Activated T-cell treated with anti-CD3 and anti-CD28 coated beads, Interleukin-2, amount 50 U/mL, for 72 hours (primary cell): ENCODE measurements at regions not wholly inside any gene's neighbourhood (a gene's known extent, or its start where the extent isn't known, plus 50 kb on each side); places are given as distances from the start of the nearest gene placed in this dataset.
"Not testable (repeated sequence)": the region's sequence is repeated elsewhere in the genome, so short reads cannot be mapped to it uniquely, and the experiment has no call there.

Source experiments
- ATAC-seq, 2 donors: fragments of 150-1000 bp; cut with Tn5 transposase; replicated peaks in 1 of 2; 2 replicates each; pipeline ENCODE4 v1.10.0; 2021; ENCODE audit warnings: moderate library complexity in 2 of 2, mild to moderate bottlenecking in 1 of 2
- DNase-seq, 2 donors: peaks; one replicate each; pipeline ENCODE4 v3.0.0; 2021 to 2022; ENCODE audit warnings: mixed read lengths in 1 of 2
- H3K27ac Mint-ChIP-seq: one replicate; pipeline ENCODE4 v1.8.0; 2022; ENCODE audit warnings: mild to moderate bottlenecking, moderate library complexity, mixed read lengths
- H3K27me3 Mint-ChIP-seq: one replicate; pipeline ENCODE4 v1.8.0; 2022; ENCODE audit warnings: low read depth, mixed read lengths
- H3K36me3 Mint-ChIP-seq, 2 donors: one replicate each; pipeline ENCODE4 v1.8.0; 2022; ENCODE audit warnings: mixed read lengths in 2 of 2, mild to moderate bottlenecking in 1 of 2; ENCODE audit not compliant: insufficient read depth in 2 of 2
- H3K4me1 Mint-ChIP-seq: one replicate; pipeline ENCODE4 v1.8.0; 2022; ENCODE audit warnings: low read depth, mixed read lengths
- H3K4me3 Mint-ChIP-seq, 2 donors: one replicate each; pipeline ENCODE4 v1.8.0; 2022; ENCODE audit warnings: mild to moderate bottlenecking in 2 of 2, mixed read lengths in 2 of 2, moderate library complexity in 2 of 2
- H3K9me3 Mint-ChIP-seq, 2 donors: one replicate each; pipeline ENCODE4 v1.8.0; 2022; ENCODE audit warnings: mixed read lengths in 2 of 2

- DNase-seq (no peak), ATAC-seq (no peak)
- Mint-ChIP-seq H3K36me3 (peaks cover 0 to 2% of the 10 kb centered on the region in 2 donors), H3K4me1 (no peaks in the 10 kb centered on the region), H3K27me3 (no peaks in the 10 kb centered on the region), H3K9me3 (peaks cover 4 to 5% of the 10 kb centered on the region in 2 donors), H3K27ac (no peak overlapping the region), H3K4me3 (no peak overlapping the region)
These were observed 464.4 kb upstream of the POM121L12 start for GRCh38 chr7:52571026-52571425.

- H3K4me1 Mint-ChIP-seq = no peaks in the 10 kb centered on the region
- H3K36me3 Mint-ChIP-seq = peaks cover 0 to 2% of the 10 kb centered on the region in 2 donors
- peaks cover 4 to 5% of the 10 kb centered on the region in 2 donors for H3K9me3 Mint-ChIP-seq
- ATAC-seq (no peak), DNase-seq (no peak)
- no peak overlapping the region for H3K4me3 Mint-ChIP-seq
- H3K27me3 Mint-ChIP-seq = no peaks in the 10 kb centered on the region
- no peak overlapping the region for H3K27ac Mint-ChIP-seq
These were observed 466.3 kb upstream of the POM121L12 start for GRCh38 chr7:52569151-52569550.

- ATAC-seq (no peak), DNase-seq (no peak)
- Mint-ChIP-seq H3K9me3 (peaks cover 16 to 21% of the 10 kb centered on the region in 2 donors), H3K27ac (no peak overlapping the region), H3K4me3 (no peak overlapping the region), H3K27me3 (no peaks in the 10 kb centered on the region), H3K4me1 (no peaks in the 10 kb centered on the region), H3K36me3 (peaks cover 0 to 5% of the 10 kb centered on the region in 2 donors)
These were observed 469.5 kb upstream of the POM121L12 start for GRCh38 chr7:52565974-52566373.

- DNase-seq (no peak), ATAC-seq (no peak)
- no peaks in the 10 kb centered on the region for H3K4me1 Mint-ChIP-seq
- no peaks in the 10 kb centered on the region for H3K36me3 Mint-ChIP-seq
- no peaks in the 10 kb centered on the region for H3K27me3 Mint-ChIP-seq
- peaks cover 3 to 13% of the 10 kb centered on the region in 2 donors for H3K9me3 Mint-ChIP-seq
- H3K4me3 Mint-ChIP-seq = no peak overlapping the region
- H3K27ac Mint-ChIP-seq = no peak overlapping the region
These were observed 479.6 kb upstream of the POM121L12 start for GRCh38 chr7:52555805-52556204.

GRCh38 chr7:52547308-52547910 lies 488.0 kb upstream of the POM121L12 start:
- Mint-ChIP-seq H3K36me3 (peaks cover 0 to under 1% of the 10 kb centered on the region in 2 donors), H3K4me1 (no peaks in the 10 kb centered on the region), H3K27ac (no peak overlapping the region), H3K4me3 (no peak overlapping the region), H3K9me3 (peaks cover 9 to 13% of the 10 kb centered on the region in 2 donors), H3K27me3 (no peaks in the 10 kb centered on the region)
- ATAC-seq = no peak
- no peak for DNase-seq

- not testable (repeated sequence) for ATAC-seq, H3K27ac Mint-ChIP-seq, DNase-seq, H3K9me3 Mint-ChIP-seq, H3K4me3 Mint-ChIP-seq, H3K36me3 Mint-ChIP-seq, H3K27me3 Mint-ChIP-seq, H3K4me1 Mint-ChIP-seq
These were observed 494.2 kb upstream of the POM121L12 start for GRCh38 chr7:52541198-52541765.

GRCh38 chr7:52540041-52540440 lies 495.4 kb upstream of the POM121L12 start:
- H3K36me3 Mint-ChIP-seq = peaks cover 0 to 2% of the 10 kb centered on the region in 2 donors

GRCh38 chr7:52539414-52539813 lies 496.0 kb upstream of the POM121L12 start:
- DNase-seq (no peak), ATAC-seq (no peak)
- no peak overlapping the region for H3K27ac Mint-ChIP-seq
- H3K27me3 Mint-ChIP-seq = no peaks in the 10 kb centered on the region
- peaks cover 0 to 2% of the 10 kb centered on the region in 2 donors for H3K36me3 Mint-ChIP-seq
- no peak overlapping the region for H3K4me3 Mint-ChIP-seq
- peaks cover 4 to 10% of the 10 kb centered on the region in 2 donors for H3K9me3 Mint-ChIP-seq
- no peaks in the 10 kb centered on the region for H3K4me1 Mint-ChIP-seq

More at GRCh38 chr7:52540041-52540440, 495.4 kb upstream of the POM121L12 start:
- peaks cover 4 to 10% of the 10 kb centered on the region in 2 donors for H3K9me3 Mint-ChIP-seq
- DNase-seq (no peak), ATAC-seq (no peak)
- H3K27ac Mint-ChIP-seq = no peak overlapping the region
- no peak overlapping the region for H3K4me3 Mint-ChIP-seq
- H3K4me1 Mint-ChIP-seq = no peaks in the 10 kb centered on the region
- no peaks in the 10 kb centered on the region for H3K27me3 Mint-ChIP-seq

- Mint-ChIP-seq H3K36me3 (no peaks in the 10 kb centered on the region), H3K27me3 (no peaks in the 10 kb centered on the region), H3K4me1 (no peaks in the 10 kb centered on the region), H3K27ac (no peak overlapping the region), H3K9me3 (peaks cover 5 to 6% of the 10 kb centered on the region in 2 donors), H3K4me3 (no peak overlapping the region)
- no peak for ATAC-seq
- DNase-seq = no peak
These were observed 498.4 kb upstream of the POM121L12 start for GRCh38 chr7:52537051-52537450.

GRCh38 chr7:52525772-52526341 lies 509.6 kb upstream of the POM121L12 start:
- ATAC-seq (no peak), DNase-seq (no peak)
- Mint-ChIP-seq H3K27ac (no peak overlapping the region), H3K4me3 (no peak overlapping the region), H3K4me1 (no peaks in the 10 kb centered on the region), H3K36me3 (no peaks in the 10 kb centered on the region), H3K27me3 (no peaks in the 10 kb centered on the region), H3K9me3 (peaks cover 7 to 9% of the 10 kb centered on the region in 2 donors)

GRCh38 chr7:52518869-52519268 lies 516.6 kb upstream of the POM121L12 start:
- Mint-ChIP-seq H3K27me3 (no peaks in the 10 kb centered on the region), H3K9me3 (peaks cover 12 to 17% of the 10 kb centered on the region in 2 donors), H3K36me3 (peaks cover 0 to 2% of the 10 kb centered on the region in 2 donors), H3K4me3 (no peak overlapping the region), H3K27ac (no peak overlapping the region), H3K4me1 (no peaks in the 10 kb centered on the region)
- DNase-seq (no peak), ATAC-seq (no peak)

- Mint-ChIP-seq H3K9me3 (peaks cover 11 to 18% of the 10 kb centered on the region in 2 donors), H3K27me3 (no peaks in the 10 kb centered on the region), H3K4me1 (no peaks in the 10 kb centered on the region), H3K4me3 (no peak overlapping the region), H3K27ac (no peak overlapping the region), H3K36me3 (no peaks in the 10 kb centered on the region)
- ATAC-seq (no peak), DNase-seq (no peak)
These were observed 522.8 kb upstream of the POM121L12 start for GRCh38 chr7:52512656-52513055.

GRCh38 chr7:52507546-52508255 lies 527.7 kb upstream of the POM121L12 start:
- Mint-ChIP-seq H3K9me3 (peaks cover 7 to 16% of the 10 kb centered on the region in 2 donors), H3K36me3 (peaks cover 0 to 1% of the 10 kb centered on the region in 2 donors), H3K27ac (no peak overlapping the region), H3K4me3 (no peak overlapping the region), H3K4me1 (no peaks in the 10 kb centered on the region), H3K27me3 (no peaks in the 10 kb centered on the region)
- no peak for ATAC-seq
- DNase-seq = no peak
